ENCODE measurements at regions not wholly inside any gene's neighbourhood (a gene's known extent, or its start where the extent isn't known, plus 50 kb on each side); places are given as distances from the start of the nearest gene placed in this dataset.

DNA sequence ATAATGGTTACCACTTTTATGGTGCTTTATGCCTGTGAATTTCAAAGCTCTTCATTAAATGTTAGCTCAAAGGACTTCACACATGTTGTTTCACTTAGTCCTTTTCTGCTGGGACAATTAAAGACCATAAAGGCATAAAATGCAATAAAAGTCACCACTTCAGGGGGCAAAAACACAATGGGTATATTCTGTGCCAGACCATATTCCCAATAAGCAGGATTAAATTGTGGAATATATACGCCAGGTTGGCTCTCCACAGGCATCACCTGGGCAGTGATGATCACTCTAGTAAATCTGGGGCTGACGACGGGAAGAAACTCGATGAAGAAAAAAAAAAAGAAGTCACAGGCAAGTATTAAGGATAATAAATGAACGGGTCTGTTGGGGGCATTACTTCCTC lies 370.2 kb upstream of the CNTN4 start (continued):
- TF ChIP-seq, protein P1, sequence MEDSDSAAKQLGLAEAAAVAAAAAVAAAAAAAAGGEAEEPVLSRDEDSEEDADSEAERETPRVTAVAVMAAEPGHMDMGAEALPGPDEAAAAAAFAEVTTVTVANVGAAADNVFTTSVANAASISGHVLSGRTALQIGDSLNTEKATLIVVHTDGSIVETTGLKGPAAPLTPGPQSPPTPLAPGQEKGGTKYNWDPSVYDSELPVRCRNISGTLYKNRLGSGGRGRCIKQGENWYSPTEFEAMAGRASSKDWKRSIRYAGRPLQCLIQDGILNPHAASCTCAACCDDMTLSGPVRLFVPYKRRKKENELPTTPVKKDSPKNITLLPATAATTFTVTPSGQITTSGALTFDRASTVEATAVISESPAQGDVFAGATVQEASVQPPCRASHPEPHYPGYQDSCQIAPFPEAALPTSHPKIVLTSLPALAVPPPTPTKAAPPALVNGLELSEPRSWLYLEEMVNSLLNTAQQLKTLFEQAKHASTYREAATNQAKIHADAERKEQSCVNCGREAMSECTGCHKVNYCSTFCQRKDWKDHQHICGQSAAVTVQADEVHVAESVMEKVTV (CRISPR knock-in tag; IDR thresholded peaks at IDR 0.05): no peak
- TF ChIP-seq BMI1 (IDR thresholded peaks at IDR 0.05; ENCODE audit: low read length): no peak
- no peak for TF ChIP-seq EGR1 (conservative IDR thresholded peaks at IDR 0.05)
- no peak for TF ChIP-seq HSF4 (CRISPR knock-in tag; IDR thresholded peaks at IDR 0.05; ENCODE audit: borderline replicate concordance)

DNA sequence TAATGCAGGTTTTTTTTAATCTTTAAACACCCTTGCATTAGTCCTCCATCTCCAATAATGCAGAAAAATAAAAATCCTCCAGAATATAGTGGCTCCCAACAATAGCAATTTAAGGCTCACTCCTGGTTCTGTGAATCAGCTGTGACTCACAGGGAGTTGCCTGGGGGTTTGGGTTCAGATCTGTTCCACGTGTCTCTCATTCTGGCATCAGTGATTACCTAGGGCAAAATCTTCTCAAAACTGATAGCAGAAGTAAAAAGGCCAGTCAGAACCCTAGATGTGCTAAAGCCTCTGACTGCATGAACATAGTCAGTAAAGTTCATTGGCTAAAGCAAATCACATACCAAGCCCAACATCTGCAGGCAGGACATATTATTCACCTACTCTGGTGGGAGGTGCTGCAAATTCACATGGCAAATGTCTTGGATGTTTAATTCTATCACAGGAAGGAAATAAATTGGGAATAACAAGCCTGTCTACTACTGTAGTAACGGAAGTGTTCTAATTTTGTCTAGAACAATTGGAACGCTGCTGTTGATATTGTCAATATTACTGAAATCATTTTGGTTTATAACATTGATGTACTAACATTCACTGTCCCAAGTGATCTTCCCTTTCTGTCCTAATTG lies 364.1 kb upstream of the CNTN4 start:
- H3K9me3 ChIP-seq (replicated peaks; ENCODE audit: control insufficient read depth, insufficient read depth, low read depth, low read length): peaks cover 2% of the 10 kb centered on the region; the same call in 1 of the 2 replicates
- WGBS (ENCODE audit: insufficient coverage, low coverage, missing lambda C conversion rate): 0% methylated on average over 3 of the region's 3 CpGs
- no TSS peak for BruUV-seq (replicated peaks)
- H3K4me2 ChIP-seq (ENCODE audit: insufficient read depth, low read length): no peak overlapping the region
- FAIRE-seq: no peak
- H4K20me1 ChIP-seq (replicated peaks; ENCODE audit: control insufficient read depth, insufficient read depth, low read length): no peaks in the 10 kb centered on the region
- no peak overlapping the region for H3K27ac ChIP-seq (ENCODE audit: extremely low read depth, low read depth, low read length)
- ATAC-seq: no peak
- TF ChIP-seq PHF8 (IDR thresholded peaks at IDR 0.05; ENCODE audit: borderline replicate concordance, low read length) (no peak), ZNF699 (CRISPR knock-in tag; IDR thresholded peaks at IDR 0.05; ENCODE audit: insufficient replicate concordance) (no peak), KLF13 (tag; IDR thresholded peaks at IDR 0.05; ENCODE audit: borderline replicate concordance, low read depth) (no peak), ETV5 (CRISPR knock-in tag; IDR thresholded peaks at IDR 0.05; ENCODE audit: low read depth) (no peak), ZNF830 (CRISPR knock-in tag; IDR thresholded peaks at IDR 0.05) (no peak), XRCC3 (IDR thresholded peaks at IDR 0.05) (no peak), TARDBP (IDR thresholded peaks at IDR 0.05) (no peak), TRIM28 (IDR thresholded peaks at IDR 0.05) (no peak), POLR2B (IDR thresholded peaks at IDR 0.05; ENCODE audit: low read depth, partially characterized antibody) (no peak), PPARD (CRISPR knock-in tag; IDR thresholded peaks at IDR 0.05) (no peak)
- TF ChIP-seq, protein P2, sequence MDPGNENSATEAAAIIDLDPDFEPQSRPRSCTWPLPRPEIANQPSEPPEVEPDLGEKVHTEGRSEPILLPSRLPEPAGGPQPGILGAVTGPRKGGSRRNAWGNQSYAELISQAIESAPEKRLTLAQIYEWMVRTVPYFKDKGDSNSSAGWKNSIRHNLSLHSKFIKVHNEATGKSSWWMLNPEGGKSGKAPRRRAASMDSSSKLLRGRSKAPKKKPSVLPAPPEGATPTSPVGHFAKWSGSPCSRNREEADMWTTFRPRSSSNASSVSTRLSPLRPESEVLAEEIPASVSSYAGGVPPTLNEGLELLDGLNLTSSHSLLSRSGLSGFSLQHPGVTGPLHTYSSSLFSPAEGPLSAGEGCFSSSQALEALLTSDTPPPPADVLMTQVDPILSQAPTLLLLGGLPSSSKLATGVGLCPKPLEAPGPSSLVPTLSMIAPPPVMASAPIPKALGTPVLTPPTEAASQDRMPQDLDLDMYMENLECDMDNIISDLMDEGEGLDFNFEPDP (CRISPR knock-in tag; IDR thresholded peaks at IDR 0.05): no peak
- DNase-seq (ENCODE audit: extremely low read depth in 1 of 4, low spot score in 3 of 4): no peak
- CTCF ChIA-PET (ENCODE audit: low intra/inter-chr PET ratio): no interaction called here
- no peak overlapping the region for H3K4me3 ChIP-seq
- POLR2A ChIA-PET: no interaction called here
- no peaks in the 10 kb centered on the region for H3K36me3 ChIP-seq (ENCODE audit: control insufficient read depth, insufficient read depth, low read length)
- H3K9ac ChIP-seq (ENCODE audit: insufficient read depth in 1 of 2, low read depth in 2 of 2, low read length in 2 of 2): no peak overlapping the region
- H3K9me1 ChIP-seq (ENCODE audit: control insufficient read depth, insufficient read depth, low read length): no peaks in the 10 kb centered on the region
- no peaks in the 10 kb centered on the region for H3K79me2 ChIP-seq (ENCODE audit: control insufficient read depth, insufficient read depth, low read length)
- H3K4me1 ChIP-seq (replicated peaks in 1 of 2; ENCODE audit: control insufficient read depth in 2 of 2, insufficient read depth in 2 of 2, low read length in 2 of 2): no peaks in the 10 kb centered on the region
- in situ Hi-C loops (cut with MboI): no loop called here
- H3K27me3 ChIP-seq (ENCODE audit: control insufficient read depth in 2 of 2, insufficient read depth in 2 of 2, low read length in 2 of 2): no peaks in the 10 kb centered on the region
- intact Hi-C loops (cut with micrococcal nuclease): no loop called here
- H2AFZ ChIP-seq (ENCODE audit: low read depth, low read length): no peak overlapping the region
